Activated CD8-positive, alpha-beta memory T cell treated with anti-CD3 and anti-CD28 coated beads, Interleukin-2, amount 50 U/mL, for 1 hour (primary cell): ENCODE measurements at regions not wholly inside any gene's neighbourhood (a gene's known extent, or its start where the extent isn't known, plus 50 kb on each side); places are given as distances from the start of the nearest gene placed in this dataset.
"Not testable (repeated sequence)": the region's sequence is repeated elsewhere in the genome, so short reads cannot be mapped to it uniquely, and the experiment has no call there.

ENCODE experiments used
- DNase-seq: peaks from one replicate; pipeline ENCODE4 v3.0.0-alpha.2; 2020; ENCODE audit errors: extremely low read depth

- DNase-seq: no peak
Measured at GRCh38 chr14:105900398-105901160, 374.2 kb downstream of the TMEM121 start.

- DNase-seq: no peak
Measured at GRCh38 chr14:105901226-105901625, 374.8 kb downstream of the TMEM121 start.

GRCh38 chr14:105902131-105902898 lies 375.9 kb downstream of the TMEM121 start:
- no peak for DNase-seq

GRCh38 chr14:105902899-105903165 lies 376.4 kb downstream of the TMEM121 start:
- DNase-seq: not testable (repeated sequence)

- DNase-seq: no peak
Measured at GRCh38 chr14:105903971-105904370, 377.6 kb downstream of the TMEM121 start.

- DNase-seq: no peak
Measured at GRCh38 chr14:105904379-105904778, 378.0 kb downstream of the TMEM121 start.

- DNase-seq: no peak
Measured at GRCh38 chr14:105905456-105905855, 379.1 kb downstream of the TMEM121 start.

GRCh38 chr14:105907276-105907675 lies 380.9 kb downstream of the TMEM121 start:
- no peak for DNase-seq

GRCh38 chr14:105908006-105908405 lies 381.6 kb downstream of the TMEM121 start:
- no peak for DNase-seq

- DNase-seq: no peak
Measured at GRCh38 chr14:105908481-105908911, 382.1 kb downstream of the TMEM121 start.

- DNase-seq: no peak
Measured at GRCh38 chr14:105909046-105909827, 382.9 kb downstream of the TMEM121 start.

GRCh38 chr14:105909828-105910120 lies 383.4 kb downstream of the TMEM121 start:
- not testable (repeated sequence) for DNase-seq

GRCh38 chr14:105910426-105910825 lies 384.0 kb downstream of the TMEM121 start:
- DNase-seq: no peak

- no peak for DNase-seq
Measured at GRCh38 chr14:105911006-105911847, 384.8 kb downstream of the TMEM121 start.

- not testable (repeated sequence) for DNase-seq
Measured at GRCh38 chr14:105911848-105912292, 385.5 kb downstream of the TMEM121 start.

GRCh38 chr14:105912641-105913180 lies 386.3 kb downstream of the TMEM121 start:
- no peak for DNase-seq

GRCh38 chr14:105913221-105913620 lies 386.8 kb downstream of the TMEM121 start:
- no peak for DNase-seq

- DNase-seq: no peak
Measured at GRCh38 chr14:105913861-105914260, 387.5 kb downstream of the TMEM121 start.

- not testable (repeated sequence) for DNase-seq
Measured at GRCh38 chr14:105914281-105914680, 387.9 kb downstream of the TMEM121 start.

- DNase-seq: no peak
Measured at GRCh38 chr14:105914738-105915385, 388.5 kb downstream of the TMEM121 start.

GRCh38 chr14:105915546-105915945 lies 389.2 kb downstream of the TMEM121 start:
- DNase-seq: not testable (repeated sequence)
